T-helper 1 cell treated with Interleukin-12 subunit alpha and Interleukin-12 subunit beta and Interleukin-4 antibody, amounts not matched to agents 30 μg/mL and 1 μg/mL, for 36 hours (primary cell): ENCODE measurements at regions not wholly inside any gene's neighbourhood (a gene's known extent, or its start where the extent isn't known, plus 50 kb on each side); places are given as distances from the start of the nearest gene placed in this dataset.

Source experiments
- H3K27ac Mint-ChIP-seq: one replicate; pipeline ENCODE4 v1.8.0; 2021; ENCODE audit warnings: mild to moderate bottlenecking, mixed read lengths
- H3K27me3 Mint-ChIP-seq: one replicate; pipeline ENCODE4 v1.8.0; 2021; ENCODE audit warnings: low read depth, mixed read lengths
- H3K36me3 Mint-ChIP-seq: one replicate; pipeline ENCODE4 v1.8.0; 2021; ENCODE audit warnings: low read depth, mixed read lengths
- H3K4me1 Mint-ChIP-seq: one replicate; pipeline ENCODE4 v1.8.0; 2021; ENCODE audit warnings: low read depth, mixed read lengths
- H3K4me3 Mint-ChIP-seq: one replicate; pipeline ENCODE4 v1.8.0; 2021; ENCODE audit warnings: mild to moderate bottlenecking, moderate library complexity, mixed read lengths
- H3K9me3 Mint-ChIP-seq: one replicate; pipeline ENCODE4 v1.8.0; 2021; ENCODE audit warnings: mixed read lengths

DNA sequence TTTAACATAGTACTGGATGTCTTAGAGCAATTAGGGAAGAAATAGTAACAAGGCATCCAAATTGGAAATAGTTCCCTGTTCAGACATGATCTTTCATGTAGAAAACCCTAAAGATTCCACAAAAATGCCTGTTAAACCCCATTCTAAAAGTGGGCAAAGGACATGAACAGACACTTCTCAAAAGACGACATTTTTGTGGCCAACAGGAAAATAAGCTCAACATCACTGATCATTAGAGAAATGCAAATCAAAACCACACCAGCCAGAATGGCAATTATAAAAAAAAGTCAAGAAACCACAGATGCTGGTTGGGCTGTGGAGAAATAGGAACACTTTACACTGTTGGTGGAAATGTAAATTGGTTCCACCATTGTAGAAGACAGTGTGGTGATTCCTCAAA is 109.9 kb upstream of the MOCS1 start:
- Mint-ChIP-seq H3K27ac (no peak overlapping the region), H3K27me3 (no peaks in the 10 kb centered on the region), H3K36me3 (no peaks in the 10 kb centered on the region), H3K4me3 (no peak overlapping the region), H3K4me1 (peaks cover 3% of the 10 kb centered on the region), H3K9me3 (peaks cover 8% of the 10 kb centered on the region)

DNA sequence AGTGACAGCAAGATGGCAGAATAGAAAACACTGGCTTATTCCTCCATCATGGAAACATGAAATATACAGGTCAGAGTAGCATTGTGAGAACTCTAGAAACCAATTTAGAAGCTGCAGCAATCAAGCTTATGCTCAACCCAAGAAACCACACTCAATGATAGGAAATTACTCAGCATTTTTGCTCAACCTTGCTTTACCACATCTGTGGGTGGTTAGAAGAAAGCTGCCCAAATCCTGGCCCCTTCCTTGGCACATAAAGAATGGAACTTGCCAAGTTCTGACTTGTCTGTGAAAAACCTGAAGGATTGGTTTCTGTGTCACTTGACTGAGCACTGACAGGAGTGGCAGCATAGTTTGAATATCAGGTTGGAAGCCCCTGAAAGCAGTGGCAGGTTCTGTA is 108.0 kb upstream of the MOCS1 start:
- H3K9me3 Mint-ChIP-seq, result peaks cover 8% of the 10 kb centered on the region

GRCh38 chr6:40039042-40039441 is 104.8 kb upstream of the MOCS1 start:
- no peak overlapping the region for H3K27ac Mint-ChIP-seq
- no peaks in the 10 kb centered on the region for H3K36me3 Mint-ChIP-seq
- H3K4me1 Mint-ChIP-seq, result peaks cover 3% of the 10 kb centered on the region
- no peaks in the 10 kb centered on the region for H3K27me3 Mint-ChIP-seq
- peaks cover 5% of the 10 kb centered on the region for H3K9me3 Mint-ChIP-seq
- H3K4me3 Mint-ChIP-seq, result no peak overlapping the region

More for the DNA sequence above, 108.0 kb upstream of the MOCS1 start:
- Mint-ChIP-seq H3K27me3 (no peaks in the 10 kb centered on the region), H3K4me3 (no peak overlapping the region), H3K36me3 (no peaks in the 10 kb centered on the region), H3K27ac (no peak overlapping the region), H3K4me1 (peaks cover 3% of the 10 kb centered on the region)

- H3K9me3 Mint-ChIP-seq, result peaks cover 5% of the 10 kb centered on the region
- H3K4me3 Mint-ChIP-seq, result no peak overlapping the region
- no peaks in the 10 kb centered on the region for H3K27me3 Mint-ChIP-seq
- peaks cover 3% of the 10 kb centered on the region for H3K4me1 Mint-ChIP-seq
- H3K36me3 Mint-ChIP-seq, result no peaks in the 10 kb centered on the region
- H3K27ac Mint-ChIP-seq, result no peak overlapping the region
Measured at GRCh38 chr6:40038626-40039025, 104.4 kb upstream of the MOCS1 start.

- H3K27ac Mint-ChIP-seq, result no peak overlapping the region
- no peaks in the 10 kb centered on the region for H3K36me3 Mint-ChIP-seq
- H3K4me3 Mint-ChIP-seq, result no peak overlapping the region
Measured at GRCh38 chr6:40037271-40037670, 103.0 kb upstream of the MOCS1 start.

DNA sequence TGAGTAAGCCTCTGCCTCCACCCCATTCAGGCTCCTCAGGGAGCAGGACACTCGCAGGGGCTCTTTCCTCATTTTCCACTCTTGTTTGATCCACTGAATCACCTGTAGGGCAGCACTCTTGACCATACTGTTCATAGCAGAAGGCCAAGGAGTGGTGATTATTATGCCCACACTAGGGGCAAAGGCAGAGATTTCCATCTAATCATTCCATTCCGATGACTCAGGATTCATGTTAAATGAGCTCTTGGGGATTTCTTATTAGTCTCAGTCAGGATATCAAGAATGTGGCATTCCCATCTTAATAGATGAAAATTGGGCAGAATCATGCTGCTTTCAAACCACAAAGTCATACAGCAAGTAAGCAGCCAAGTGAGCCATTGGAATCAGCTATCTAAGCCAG is 101.9 kb upstream of the MOCS1 start:
- H3K4me1 Mint-ChIP-seq, result no peaks in the 10 kb centered on the region
- H3K27ac Mint-ChIP-seq, result no peak overlapping the region
- H3K27me3 Mint-ChIP-seq, result no peaks in the 10 kb centered on the region
- H3K4me3 Mint-ChIP-seq, result no peak overlapping the region
- no peaks in the 10 kb centered on the region for H3K36me3 Mint-ChIP-seq
- H3K9me3 Mint-ChIP-seq, result no peaks in the 10 kb centered on the region

More at GRCh38 chr6:40037271-40037670, 103.0 kb upstream of the MOCS1 start:
- Mint-ChIP-seq H3K9me3 (peaks cover 5% of the 10 kb centered on the region), H3K4me1 (peaks cover 3% of the 10 kb centered on the region), H3K27me3 (no peaks in the 10 kb centered on the region)

GRCh38 chr6:40028449-40028848 is 94.2 kb upstream of the MOCS1 start:
- Mint-ChIP-seq H3K36me3 (no peaks in the 10 kb centered on the region), H3K9me3 (no peaks in the 10 kb centered on the region), H3K27me3 (no peaks in the 10 kb centered on the region), H3K4me3 (no peak overlapping the region), H3K27ac (no peak overlapping the region), H3K4me1 (no peaks in the 10 kb centered on the region)

GRCh38 chr6:40022867-40023266 is 88.6 kb upstream of the MOCS1 start:
- H3K36me3 Mint-ChIP-seq, result no peaks in the 10 kb centered on the region
- no peak overlapping the region for H3K4me3 Mint-ChIP-seq
- no peaks in the 10 kb centered on the region for H3K27me3 Mint-ChIP-seq
- H3K9me3 Mint-ChIP-seq, result peaks cover 5% of the 10 kb centered on the region
- no peak overlapping the region for H3K27ac Mint-ChIP-seq
- no peaks in the 10 kb centered on the region for H3K4me1 Mint-ChIP-seq

- no peaks in the 10 kb centered on the region for H3K36me3 Mint-ChIP-seq
- H3K9me3 Mint-ChIP-seq, result peaks cover 5% of the 10 kb centered on the region
- no peaks in the 10 kb centered on the region for H3K27me3 Mint-ChIP-seq
- H3K4me3 Mint-ChIP-seq, result no peak overlapping the region
- no peak overlapping the region for H3K27ac Mint-ChIP-seq
- H3K4me1 Mint-ChIP-seq, result no peaks in the 10 kb centered on the region
Measured at GRCh38 chr6:40020166-40020565, 85.9 kb upstream of the MOCS1 start.

DNA sequence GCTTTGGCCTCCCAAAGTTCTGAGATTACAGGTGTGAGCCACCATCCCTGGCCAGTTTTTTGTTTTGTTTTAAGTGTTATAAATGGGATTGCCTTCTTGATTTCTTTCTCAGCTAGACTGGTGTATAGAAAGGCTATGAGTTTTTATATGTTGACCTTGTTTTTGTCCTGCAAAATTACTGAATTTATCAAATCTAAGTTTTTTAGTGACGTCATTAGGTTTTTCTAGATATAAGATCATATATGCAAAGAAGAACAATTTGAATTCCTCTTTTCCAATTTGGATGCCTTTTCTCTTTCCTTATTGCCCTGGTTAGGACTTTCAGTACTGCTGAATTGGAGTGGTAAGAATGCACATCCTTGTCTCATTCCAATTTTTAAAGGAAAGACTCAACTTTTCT is 81.3 kb upstream of the MOCS1 start:
- no peak overlapping the region for H3K27ac Mint-ChIP-seq
- peaks cover 5% of the 10 kb centered on the region for H3K27me3 Mint-ChIP-seq
- H3K9me3 Mint-ChIP-seq, result peaks cover 5% of the 10 kb centered on the region
- H3K36me3 Mint-ChIP-seq, result no peaks in the 10 kb centered on the region
- no peak overlapping the region for H3K4me3 Mint-ChIP-seq
- no peaks in the 10 kb centered on the region for H3K4me1 Mint-ChIP-seq

DNA sequence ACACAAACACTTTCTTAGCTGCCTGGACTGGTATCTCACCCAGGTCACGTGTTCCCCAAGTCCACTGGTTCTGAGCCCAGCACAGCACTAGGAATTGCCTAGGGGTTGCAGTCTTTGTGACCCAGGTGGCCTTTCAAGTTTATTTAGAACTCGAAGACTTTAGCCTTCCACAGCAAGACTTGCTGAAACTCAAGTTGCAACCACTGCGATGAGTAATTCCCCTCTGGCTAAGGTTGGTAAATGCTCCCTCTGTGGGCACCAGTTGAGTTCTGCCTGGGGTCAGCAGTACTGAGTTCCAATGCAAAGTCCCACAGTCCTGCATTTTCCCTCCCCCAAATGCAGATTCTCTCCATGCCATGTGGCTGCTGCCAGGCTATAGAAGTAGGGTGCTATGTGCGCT is 77.6 kb upstream of the MOCS1 start:
- peaks cover 5% of the 10 kb centered on the region for H3K27me3 Mint-ChIP-seq
- H3K9me3 Mint-ChIP-seq, result no peaks in the 10 kb centered on the region
- H3K4me1 Mint-ChIP-seq, result no peaks in the 10 kb centered on the region
- no peak overlapping the region for H3K4me3 Mint-ChIP-seq
- no peak overlapping the region for H3K27ac Mint-ChIP-seq
- no peaks in the 10 kb centered on the region for H3K36me3 Mint-ChIP-seq

DNA sequence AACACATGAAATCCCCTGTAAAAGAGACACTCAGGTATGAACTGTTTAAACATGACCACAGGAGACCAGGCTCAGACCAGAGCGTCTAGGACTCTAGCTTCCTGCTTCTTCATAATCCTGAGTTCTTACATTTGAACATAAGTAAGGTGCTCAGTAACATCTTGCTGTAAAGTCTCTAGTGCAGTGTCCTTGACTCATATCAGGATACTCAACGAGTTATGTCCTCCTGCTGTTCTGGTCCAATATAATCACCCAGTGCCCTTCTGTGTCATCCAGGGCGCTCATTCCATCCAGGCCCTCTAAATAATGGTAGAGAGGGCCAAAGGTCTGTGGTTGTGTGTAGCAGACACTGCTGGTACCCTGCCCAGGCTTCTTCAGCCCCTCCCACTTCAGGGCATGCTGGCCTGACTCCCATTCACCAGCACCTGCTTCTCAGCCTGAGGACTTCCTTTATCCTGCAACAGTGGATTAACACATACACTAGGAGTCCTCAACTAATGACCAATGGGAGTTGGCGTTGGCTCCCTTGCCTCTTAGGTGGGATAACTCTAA is 66.8 kb upstream of the MOCS1 start:
- no peaks in the 10 kb centered on the region for H3K36me3 Mint-ChIP-seq
- no peak overlapping the region for H3K27ac Mint-ChIP-seq
- no peak overlapping the region for H3K4me3 Mint-ChIP-seq
- peaks cover 5% of the 10 kb centered on the region for H3K27me3 Mint-ChIP-seq
- no peaks in the 10 kb centered on the region for H3K4me1 Mint-ChIP-seq
- H3K9me3 Mint-ChIP-seq, result peaks cover 23% of the 10 kb centered on the region

DNA sequence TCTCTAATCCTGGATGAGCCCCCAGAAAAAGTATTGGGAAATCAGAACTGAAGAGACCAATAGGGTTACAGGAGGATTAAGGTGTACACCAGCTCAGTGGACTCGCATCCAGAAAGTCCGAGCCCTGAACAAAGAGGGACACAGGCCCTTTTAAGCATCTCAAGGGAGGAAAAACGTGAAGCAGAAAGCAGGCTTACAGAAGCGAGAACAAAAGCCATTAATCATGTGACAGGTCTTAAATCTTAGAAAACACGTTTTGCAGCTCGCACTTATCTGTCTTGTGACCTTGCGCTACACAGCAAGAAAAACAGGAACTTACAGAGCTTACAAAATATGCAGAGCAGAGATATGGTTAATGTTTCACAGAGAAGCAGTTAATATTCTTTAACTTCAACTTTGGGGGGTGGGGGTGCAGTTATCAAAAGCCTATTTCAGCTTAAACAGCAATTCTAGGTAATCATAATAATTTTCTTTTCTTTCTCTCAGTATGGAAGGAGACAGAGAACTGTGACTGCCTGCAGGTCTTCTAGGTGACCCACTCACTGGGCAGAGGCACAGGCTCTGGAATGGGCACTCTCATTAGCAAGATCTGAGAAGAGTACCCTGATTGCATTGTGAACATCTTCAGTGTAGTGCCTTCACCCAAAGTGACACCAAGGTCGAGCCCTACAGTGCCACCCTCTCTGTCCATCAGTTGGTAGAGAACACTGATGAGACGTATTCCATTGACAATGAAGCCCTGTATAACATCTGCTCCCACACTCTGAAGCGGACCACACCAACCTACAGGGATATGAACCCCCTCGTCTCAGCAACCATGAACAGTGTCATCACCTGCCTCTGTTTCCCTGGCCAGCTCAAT is 65.0 kb upstream of the MOCS1 start:
- H3K27ac Mint-ChIP-seq, result no peak overlapping the region
- no peaks in the 10 kb centered on the region for H3K36me3 Mint-ChIP-seq
- H3K4me3 Mint-ChIP-seq, result no peak overlapping the region
- peaks cover 27% of the 10 kb centered on the region for H3K9me3 Mint-ChIP-seq
- H3K4me1 Mint-ChIP-seq, result no peaks in the 10 kb centered on the region
- H3K27me3 Mint-ChIP-seq, result peaks cover 4% of the 10 kb centered on the region

DNA sequence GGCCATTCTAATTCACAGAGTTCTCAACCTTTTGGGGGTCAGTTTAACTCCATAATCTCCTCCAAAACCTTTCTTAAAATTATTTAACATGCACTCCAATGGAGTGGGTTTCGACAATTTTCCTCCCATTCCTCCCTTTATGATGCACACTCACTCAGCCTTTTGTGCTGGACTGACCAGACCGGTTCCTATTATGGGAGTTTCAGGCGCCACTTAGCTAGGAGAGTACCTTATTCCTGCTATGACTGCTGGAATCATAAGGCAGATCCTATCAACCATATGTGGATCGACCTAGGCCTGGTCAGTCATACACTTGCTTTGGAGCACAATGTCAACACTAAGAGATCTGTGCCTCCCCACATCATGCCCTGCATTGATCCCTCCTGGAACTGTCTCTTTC is 63.9 kb upstream of the MOCS1 start:
- Mint-ChIP-seq H3K9me3 (peaks cover 37% of the 10 kb centered on the region), H3K27me3 (no peaks in the 10 kb centered on the region), H3K27ac (no peak overlapping the region), H3K4me1 (no peaks in the 10 kb centered on the region), H3K36me3 (no peaks in the 10 kb centered on the region), H3K4me3 (no peak overlapping the region)

DNA sequence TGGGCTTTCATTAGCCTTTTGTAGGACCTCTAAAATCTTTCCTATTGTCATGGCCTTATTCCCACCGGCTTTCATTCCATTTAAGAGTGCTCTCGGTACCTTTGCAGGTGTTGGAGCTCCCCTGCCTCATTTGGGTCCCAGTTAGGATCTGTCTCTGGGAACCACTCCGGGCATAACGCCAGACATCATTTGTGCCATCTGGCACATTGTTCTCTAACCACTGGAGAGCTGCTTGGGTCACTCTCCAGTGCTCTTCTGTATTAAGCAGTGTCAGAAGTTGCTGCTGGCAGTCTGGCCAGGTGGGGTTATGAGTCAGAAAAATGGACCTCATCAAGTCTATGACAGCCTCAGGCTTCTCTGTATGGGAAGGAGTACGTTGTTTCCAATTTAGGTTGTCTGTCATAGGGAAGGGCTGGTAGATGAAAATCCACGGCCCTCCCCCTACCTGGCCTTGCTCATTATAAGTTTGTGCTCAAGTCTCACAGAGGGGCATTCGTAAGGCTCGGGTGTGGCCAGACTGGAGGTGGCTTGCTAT is 62.9 kb upstream of the MOCS1 start:
- H3K4me1 Mint-ChIP-seq, result no peaks in the 10 kb centered on the region

More for the DNA sequence above, 62.9 kb upstream of the MOCS1 start:
- Mint-ChIP-seq H3K27me3 (no peaks in the 10 kb centered on the region), H3K9me3 (peaks cover 44% of the 10 kb centered on the region), H3K36me3 (no peaks in the 10 kb centered on the region), H3K4me3 (no peak overlapping the region), H3K27ac (no peak overlapping the region)
